ENCODE measurements at regions not wholly inside any gene's neighbourhood (a gene's known extent, or its start where the extent isn't known, plus 50 kb on each side); places are given as distances from the start of the nearest gene placed in this dataset.

DNA sequence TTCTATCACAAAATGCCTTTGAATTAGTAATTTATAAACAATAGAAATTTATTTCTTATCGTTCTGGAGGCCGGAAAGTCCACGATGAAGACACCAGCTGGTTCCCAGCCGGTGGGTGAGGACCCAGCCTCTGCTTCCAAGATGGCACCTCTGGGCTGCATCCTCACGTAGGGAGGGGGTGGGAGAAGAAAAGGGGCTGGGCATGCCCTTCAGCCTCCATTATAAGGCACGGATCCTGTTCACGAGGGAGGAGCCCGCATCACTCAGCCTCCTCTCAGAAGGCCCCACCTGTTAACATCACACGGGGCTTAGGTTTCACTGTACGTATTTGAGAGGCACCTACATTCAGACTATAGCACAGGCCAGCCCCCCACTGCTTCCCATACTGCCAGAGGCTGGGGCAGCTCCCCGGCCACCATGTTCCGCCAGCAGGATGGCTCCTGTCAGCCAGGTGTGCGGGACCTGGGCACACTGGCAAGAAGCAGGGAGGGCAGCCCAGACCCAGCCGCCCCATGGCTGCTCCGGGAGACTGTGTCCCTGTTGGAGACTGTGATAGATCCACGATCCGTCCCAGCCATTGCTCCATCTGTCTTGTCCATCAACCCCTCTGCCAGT lies 131.6 kb downstream of the SOX1 start:
- Histone ChIP-seq H4K5ac (ENCODE audit: insufficient read length, low read depth, low read length) (no peak overlapping the region), H3K14ac (ENCODE audit: insufficient read length) (no peak overlapping the region), H3K79me2 (ENCODE audit: control insufficient read depth in 1 of 2, insufficient read depth in 2 of 2, low read length in 2 of 2) (no peaks in the 10 kb centered on the region), H3K23me2 (ENCODE audit: low read depth, low read length) (no peaks in the 10 kb centered on the region; the same call in 1 of the 2 replicates), H2BK12ac (ENCODE audit: low read depth, low read length) (no peak overlapping the region), H3K36me3 (ENCODE audit: control insufficient read depth in 2 of 4, insufficient read depth in 4 of 4, low read length in 3 of 4) (no peaks in the 10 kb centered on the region), H3K9ac (replicated peaks in 1 of 4; ENCODE audit: extremely low read depth in 1 of 4, low read depth in 3 of 4, low read length in 3 of 4) (no peak overlapping the region), H2AFZ (ENCODE audit: low read length) (no peak overlapping the region), H3K4me3 (ENCODE audit: extremely low read depth in 1 of 4, insufficient read depth in 2 of 4, low read depth in 3 of 4, low read length in 4 of 4) (no peak overlapping the region), H2BK5ac (ENCODE audit: low read depth, low read length) (no peak overlapping the region), H4K91ac (replicated peaks; ENCODE audit: insufficient read length, low read length) (no peak overlapping the region), H3K4me2 (ENCODE audit: insufficient read depth in 1 of 2, low read depth in 2 of 2, low read length in 2 of 2) (no peak overlapping the region), H4K20me1 (replicated peaks in 1 of 2; ENCODE audit: control insufficient read depth in 1 of 2, insufficient read depth in 2 of 2, low read length in 2 of 2) (no peaks in the 10 kb centered on the region), H3K4ac (replicated peaks; ENCODE audit: insufficient read length, low read depth, low read length) (no peak overlapping the region), H3K9me3 (ENCODE audit: insufficient read depth in 2 of 2, low read depth in 1 of 2, low read length in 1 of 2) (no peaks in the 10 kb centered on the region), H4K8ac (ENCODE audit: extremely low read depth, insufficient read depth, low read length) (no peak overlapping the region), H2BK120ac (replicated peaks; ENCODE audit: low read depth, low read length) (no peak overlapping the region), H3K4me1 (replicated peaks in 1 of 4; ENCODE audit: control insufficient read depth in 3 of 4, insufficient read depth in 4 of 4, low read length in 3 of 4) (peaks cover 0 to under 1% (median 0%) of the 10 kb centered on the region in 4 experiments; a peak in 1 of 7 replicates), H3K79me1 (ENCODE audit: low read depth, low read length) (no peaks in the 10 kb centered on the region), H3K18ac (ENCODE audit: extremely low read depth, low read length) (no peak overlapping the region), H3K23ac (ENCODE audit: insufficient read length) (no peak overlapping the region), H2BK20ac (ENCODE audit: low read length) (no peak overlapping the region), H3K27ac (ENCODE audit: low read depth, low read length) (no peak overlapping the region), H3K56ac (replicated peaks; ENCODE audit: insufficient read length, low read depth, low read length) (no peak overlapping the region), H2BK15ac (ENCODE audit: low read length) (no peak overlapping the region), H2AK5ac (ENCODE audit: low read depth, low read length) (no peak overlapping the region), H3K27me3 (replicated peaks in 1 of 4; ENCODE audit: control insufficient read depth in 3 of 4, extremely low read depth in 1 of 4, insufficient read depth in 3 of 4, low read length in 3 of 4) (peaks cover 0 to 5% (median under 1%) of the 10 kb centered on the region in 4 experiments; a peak in 4 of 7 replicates)
- FAIRE-seq (no peak), DNase-seq (ENCODE audit: low read depth in 1 of 2, low spot score in 2 of 2) (no peak)
- ChIA-PET POLR2A (ENCODE audit: partially characterized antibody) (no interaction called here), CTCF (ENCODE audit: partially characterized antibody) (no interaction called here)
- WGBS, 2 experiments (ENCODE audit: extremely low coverage in 1 of 2, insufficient coverage in 1 of 2, insufficient read length in 1 of 2, insufficient replicate concordance in 2 of 2, low coverage in 1 of 2, low lambda C conversion rate in 2 of 2, missing lambda C conversion rate in 1 of 2) = 88% methylated on average over 15 of the region's 17 CpGs; no CpG with 5 or more reads in 1 of the 2 experiments
- TF ChIP-seq, protein P1, sequence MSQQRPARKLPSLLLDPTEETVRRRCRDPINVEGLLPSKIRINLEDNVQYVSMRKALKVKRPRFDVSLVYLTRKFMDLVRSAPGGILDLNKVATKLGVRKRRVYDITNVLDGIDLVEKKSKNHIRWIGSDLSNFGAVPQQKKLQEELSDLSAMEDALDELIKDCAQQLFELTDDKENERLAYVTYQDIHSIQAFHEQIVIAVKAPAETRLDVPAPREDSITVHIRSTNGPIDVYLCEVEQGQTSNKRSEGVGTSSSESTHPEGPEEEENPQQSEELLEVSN (IDR thresholded peaks at IDR 0.05) = no peak
- TF ChIP-seq EGR1 (IDR thresholded peaks at IDR 0.05; ENCODE audit: borderline replicate concordance, low read depth, low read length) (no peak), RFX5 (IDR thresholded peaks at IDR 0.05; ENCODE audit: borderline replicate concordance, low read depth, low read length) (no peak), CBX5 (IDR thresholded peaks at IDR 0.05; ENCODE audit: low read depth, low read length) (no peak), POLR2AphosphoS5 (IDR thresholded peaks at IDR 0.05; ENCODE audit: low read depth, low read length) (no peak), KDM5A (IDR thresholded peaks at IDR 0.05; ENCODE audit: low read length) (no peak), SIN3A (conservative IDR thresholded peaks at IDR 0.05 in 1 of 2, IDR thresholded peaks at IDR 0.05 in 1 of 2; ENCODE audit: low read depth in 1 of 2, low read length in 2 of 2) (no peak), POU5F1 (IDR thresholded peaks at IDR 0.05; ENCODE audit: low read depth, low read length) (no peak), RAD21 (IDR thresholded peaks at IDR 0.05 in 1 of 2, conservative IDR thresholded peaks at IDR 0.05 in 1 of 2; ENCODE audit: low read depth in 2 of 2, low read length in 2 of 2) (no peak), RNF2 (IDR thresholded peaks at IDR 0.05; ENCODE audit: borderline replicate concordance, low read depth, low read length, missing control alignments, poor library complexity, severe bottlenecking) (no peak), FOSL1 (IDR thresholded peaks at IDR 0.05; ENCODE audit: insufficient read depth, low read depth, low read length) (no peak)
- TF ChIP-seq, protein P2, sequence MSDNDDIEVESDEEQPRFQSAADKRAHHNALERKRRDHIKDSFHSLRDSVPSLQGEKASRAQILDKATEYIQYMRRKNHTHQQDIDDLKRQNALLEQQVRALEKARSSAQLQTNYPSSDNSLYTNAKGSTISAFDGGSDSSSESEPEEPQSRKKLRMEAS (IDR thresholded peaks at IDR 0.05) = no peak
